NCI-H69 (cell line): ENCODE measurements at regions not wholly inside any gene's neighbourhood (a gene's known extent, or its start where the extent isn't known, plus 50 kb on each side); places are given as distances from the start of the nearest gene placed in this dataset.

Experiments
- DNase-seq: peaks from one replicate; lab custom pipeline; 2025; lab: John Stamatoyannopoulos, UW

- DNase-seq = peak; percentile 58
Measured at GRCh38 chr6:24010133-24010532, 115.9 kb upstream of the NRSN1 start.

DNA sequence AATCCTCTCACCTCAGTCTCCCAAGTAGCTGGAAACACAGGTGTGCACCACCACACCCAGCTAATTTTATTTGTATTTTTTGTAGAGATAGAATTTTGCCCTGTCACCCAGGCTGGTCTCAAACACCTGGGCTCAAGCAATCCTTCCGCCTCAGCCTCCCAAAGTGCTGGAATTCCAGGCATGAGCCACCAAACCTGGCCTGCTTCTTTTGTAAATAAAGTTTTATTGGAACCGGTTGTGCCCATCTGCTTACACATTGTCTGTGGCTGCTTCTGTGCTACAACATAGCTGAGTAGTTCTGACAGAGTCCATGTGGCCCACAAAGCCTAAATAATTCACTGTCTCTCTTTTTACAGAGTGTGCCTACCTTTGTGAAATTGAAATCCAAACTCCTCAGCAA is 109.7 kb upstream of the NRSN1 start:
- DNase-seq = no peak

DNA sequence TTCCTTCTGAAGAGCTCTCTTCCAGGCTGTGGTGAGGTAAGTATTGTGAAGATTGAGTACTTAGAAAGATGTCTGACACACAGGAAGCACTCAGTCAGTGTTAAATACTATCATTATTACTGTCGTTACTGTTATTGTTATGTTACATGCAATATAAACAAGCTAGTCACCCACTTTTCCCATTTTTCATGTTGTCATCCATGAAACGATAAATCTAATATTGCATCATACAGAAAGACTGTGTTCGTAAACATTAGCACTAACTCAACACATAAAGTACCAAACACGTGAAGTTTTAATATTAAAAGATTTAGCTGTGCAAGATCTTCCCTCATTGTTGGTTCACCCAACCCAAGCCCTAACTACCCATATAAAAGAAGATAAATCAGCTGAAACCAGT is 109.2 kb upstream of the NRSN1 start:
- peak; percentile 32 for DNase-seq

DNA sequence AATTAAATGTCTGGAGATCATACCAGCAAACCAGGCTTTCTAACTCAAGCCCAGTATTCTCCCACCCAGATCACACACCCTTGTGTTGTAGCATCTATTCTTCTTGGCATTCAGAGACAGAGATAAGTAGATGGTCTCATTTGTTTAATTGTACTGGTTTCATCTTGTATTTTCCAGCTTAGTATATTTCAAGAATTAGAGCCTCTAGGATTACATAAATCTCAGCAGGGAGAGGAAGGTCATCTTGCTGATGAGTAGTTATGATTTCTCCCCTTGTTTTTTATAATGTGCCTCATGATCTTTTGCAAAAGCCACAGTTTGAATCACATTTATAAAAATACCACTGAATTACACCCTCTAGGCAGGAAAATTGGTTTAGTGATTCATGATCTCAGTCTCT is 106.6 kb upstream of the NRSN1 start:
- peak; percentile 8 for DNase-seq

DNA sequence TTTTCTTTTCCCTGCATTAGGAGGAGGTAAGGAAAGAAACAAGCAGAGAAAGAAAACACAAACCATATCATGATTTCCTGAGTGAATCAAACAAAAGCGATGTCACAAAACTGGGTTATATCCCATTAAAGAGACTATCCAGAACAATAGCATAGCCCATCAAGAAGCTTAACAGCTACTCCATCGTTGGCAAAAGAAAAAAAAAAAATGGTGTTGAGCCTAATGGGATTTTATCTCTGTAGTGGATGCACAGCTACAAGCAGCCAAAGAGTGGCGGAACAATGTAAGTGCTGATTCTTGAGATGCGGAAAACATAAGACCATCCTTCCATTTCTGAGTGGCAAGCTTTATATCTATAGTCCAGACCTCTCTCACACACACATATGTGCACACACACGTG is 106.2 kb upstream of the NRSN1 start:
- no peak for DNase-seq

- DNase-seq = no peak
Measured at GRCh38 chr6:24026050-24026449, 100.0 kb upstream of the NRSN1 start.

- DNase-seq = no peak
Measured at GRCh38 chr6:24031496-24031895, 94.5 kb upstream of the NRSN1 start.

GRCh38 chr6:24032896-24033688 is 92.9 kb upstream of the NRSN1 start:
- DNase-seq = peak; percentile 7

DNA sequence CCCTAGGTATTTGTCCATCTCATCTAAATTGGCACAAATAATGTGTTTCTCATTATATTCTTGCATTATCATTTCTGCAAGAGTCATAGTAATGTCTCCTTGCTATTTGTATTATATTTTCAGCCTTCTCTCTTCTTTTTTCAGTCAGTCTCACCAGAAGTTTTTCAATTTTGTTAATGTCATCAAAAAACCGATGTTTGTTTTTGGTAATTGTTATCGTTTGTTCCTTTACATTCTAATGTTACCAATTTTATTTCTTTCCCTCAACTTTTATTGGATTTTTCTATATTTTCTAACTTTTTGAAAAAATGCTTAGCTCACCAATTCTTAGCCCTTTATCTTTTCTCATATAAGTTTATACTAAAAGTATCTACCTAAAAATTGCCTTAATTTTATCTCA is 82.2 kb upstream of the NRSN1 start:
- no peak for DNase-seq

GRCh38 chr6:24051942-24052589 is 73.9 kb upstream of the NRSN1 start:
- peak; percentile 47 for DNase-seq

DNA sequence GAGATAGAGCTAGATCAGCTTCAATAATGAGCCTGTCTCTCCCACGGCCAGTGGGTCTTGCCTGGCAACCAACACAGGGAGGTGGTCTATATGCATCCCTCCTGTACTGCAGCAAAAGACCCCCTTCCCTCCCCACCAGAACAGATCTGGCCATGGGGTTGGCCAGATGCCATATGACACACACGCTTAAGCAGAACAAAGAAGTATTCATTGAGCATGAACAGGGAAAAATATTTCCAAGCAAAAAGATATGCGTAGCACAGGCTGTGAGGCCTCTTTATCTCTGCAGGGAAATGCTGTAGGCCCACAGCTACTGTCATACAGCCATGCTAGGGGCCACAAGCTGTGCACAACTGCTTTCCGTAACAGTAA is 73.4 kb upstream of the NRSN1 start:
- peak; percentile 41 for DNase-seq

DNA sequence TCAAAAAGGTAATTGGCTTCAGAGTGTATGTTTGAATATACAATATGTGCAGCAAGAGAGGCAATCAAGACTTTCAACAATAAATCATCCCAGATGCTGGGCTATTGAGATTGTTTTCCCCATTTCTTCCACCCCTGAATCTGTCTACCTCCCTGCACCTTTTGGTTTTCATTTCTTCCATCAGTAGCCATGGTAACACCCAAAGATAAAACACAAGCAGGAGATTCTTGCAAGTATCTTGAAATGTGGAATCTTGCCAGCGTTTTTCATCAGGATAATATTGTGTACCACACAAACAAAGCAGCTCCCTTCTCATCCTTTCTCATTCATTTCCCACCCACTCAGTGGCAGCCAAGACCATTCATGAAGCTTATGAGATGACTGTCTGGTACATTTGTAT is 73.0 kb upstream of the NRSN1 start:
- peak; percentile 48 for DNase-seq

GRCh38 chr6:24054388-24054787 is 71.6 kb upstream of the NRSN1 start:
- peak; percentile 40 for DNase-seq

DNA sequence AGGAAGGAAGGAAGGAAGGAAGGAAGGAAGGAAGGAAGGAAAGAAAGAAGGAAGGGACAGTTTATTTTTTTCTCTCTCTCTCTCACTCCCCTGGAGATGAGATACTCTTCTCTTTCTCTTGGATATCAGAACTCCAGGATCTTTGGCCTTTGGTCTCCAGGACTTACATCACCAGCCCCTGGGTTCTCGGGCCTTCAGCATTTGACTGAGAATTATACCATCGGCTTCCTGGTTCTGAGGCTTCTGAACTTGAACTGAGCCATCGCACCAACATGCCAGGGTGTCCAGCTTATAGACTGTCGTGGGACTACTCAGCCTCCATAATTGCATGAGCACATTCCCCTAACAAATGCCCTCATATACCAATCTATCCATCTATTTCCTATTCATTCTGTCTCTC is 69.4 kb upstream of the NRSN1 start:
- no peak for DNase-seq

DNA sequence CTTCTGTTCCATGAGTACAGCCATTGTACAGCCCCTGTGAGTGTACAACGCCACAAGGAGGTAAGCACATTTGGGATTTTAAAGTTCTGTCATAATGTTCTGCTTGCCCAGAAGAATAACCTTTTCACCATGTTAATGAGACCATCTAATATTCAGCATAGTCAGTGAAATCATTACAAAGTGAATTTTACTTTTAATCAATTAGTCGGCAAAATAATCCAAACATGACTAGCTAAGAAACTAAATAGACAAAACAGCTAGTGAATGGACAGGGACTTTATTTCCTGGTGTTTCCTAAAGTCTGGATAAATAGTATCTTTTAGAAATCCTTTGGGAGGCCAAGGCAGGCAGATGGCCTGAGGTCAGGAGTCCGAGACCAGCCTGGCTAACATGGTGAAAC is 69.0 kb upstream of the NRSN1 start:
- no peak for DNase-seq

GRCh38 chr6:24060982-24061754 is 64.8 kb upstream of the NRSN1 start:
- no peak for DNase-seq

DNA sequence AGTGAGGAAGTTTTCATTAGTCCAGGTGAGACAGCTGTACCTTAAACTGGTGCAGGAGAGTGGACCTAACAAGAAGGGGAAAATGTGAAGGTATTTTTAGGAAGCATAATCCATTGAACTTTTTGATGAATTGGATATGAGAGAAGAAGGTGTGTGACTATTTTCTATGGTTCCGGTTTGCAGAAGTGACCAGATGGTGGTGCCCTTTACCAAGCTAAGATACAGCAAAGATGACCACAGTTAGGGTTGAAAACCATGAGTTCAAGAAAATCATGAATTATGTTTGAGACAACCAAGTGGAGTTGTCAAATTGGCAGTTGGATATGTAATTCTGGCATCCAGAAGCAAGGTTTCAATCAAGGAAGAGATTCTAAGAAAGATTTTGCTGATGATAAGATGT is 61.9 kb upstream of the NRSN1 start:
- peak; percentile 74 for DNase-seq

DNA sequence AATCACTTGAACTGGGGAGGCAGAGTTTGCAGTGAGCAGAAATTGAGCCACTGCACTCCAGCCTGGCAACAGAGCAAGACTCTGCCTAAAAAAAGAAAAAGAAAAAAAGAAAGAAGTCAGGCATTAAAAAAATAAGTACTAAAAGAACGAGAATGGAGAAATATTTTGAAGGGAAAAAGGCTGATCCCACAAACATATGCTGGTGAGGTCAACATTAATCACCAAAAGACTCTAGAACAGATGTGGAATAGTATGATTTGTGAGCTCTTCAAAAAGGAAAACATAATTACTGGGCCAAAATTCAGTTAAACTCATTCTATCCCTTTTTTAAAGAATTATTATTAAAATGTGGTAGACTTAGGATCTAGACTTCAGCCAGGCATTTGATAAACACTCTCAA is 61.2 kb upstream of the NRSN1 start:
- DNase-seq = no peak

DNA sequence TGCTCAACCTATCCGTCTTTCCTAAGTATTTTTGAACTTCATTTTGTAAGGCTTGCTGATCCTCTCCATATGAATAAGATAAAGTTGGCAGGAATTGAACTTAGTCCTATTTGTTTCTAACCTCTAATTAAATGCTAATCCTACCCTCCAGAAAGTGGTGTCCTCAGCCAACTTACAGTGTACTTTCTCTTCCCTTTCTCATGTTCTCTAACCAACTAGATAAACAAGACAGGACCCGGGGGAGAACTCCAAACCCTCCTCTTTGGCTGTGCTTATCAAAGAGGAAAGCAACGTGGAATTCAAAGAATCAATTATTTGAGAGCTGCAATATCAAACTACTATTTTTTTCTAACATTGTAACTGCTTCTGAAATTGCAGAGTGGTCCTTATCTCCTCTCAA is 56.5 kb upstream of the NRSN1 start:
- DNase-seq = peak; percentile 79

DNA sequence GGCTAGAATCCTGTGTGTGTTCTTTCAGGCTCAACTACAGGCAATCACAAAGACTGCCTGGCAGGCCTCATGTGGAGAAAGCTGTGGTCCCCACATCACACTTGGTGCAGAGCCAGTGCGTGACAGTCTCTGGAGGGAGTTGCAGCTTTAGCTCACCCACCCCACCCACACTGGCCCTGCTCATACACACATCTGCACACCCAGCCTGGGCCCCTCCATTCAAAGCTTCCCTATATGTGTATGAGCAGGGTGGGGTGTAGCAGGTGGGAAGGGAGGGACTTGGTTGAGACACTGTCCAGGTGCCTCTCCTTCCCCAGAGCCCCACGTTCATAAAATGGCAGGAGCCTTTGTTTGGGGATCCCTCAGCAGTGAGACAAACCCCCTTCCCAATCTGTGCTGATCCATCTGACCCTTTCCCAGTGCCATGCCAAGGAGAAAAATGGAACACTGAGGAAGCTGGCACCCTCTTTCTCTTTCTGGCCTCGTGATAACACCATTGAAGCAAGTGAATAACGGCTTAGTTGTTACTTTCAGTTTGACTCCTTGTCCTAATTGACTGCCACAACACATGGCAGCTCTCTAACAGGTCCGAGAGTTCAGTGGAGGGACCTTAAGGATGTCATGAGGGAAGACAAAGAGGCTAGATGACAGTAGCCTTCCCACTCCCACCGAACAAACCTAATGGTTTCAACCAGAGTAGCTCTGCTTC is 53.8 kb upstream of the NRSN1 start:
- no peak for DNase-seq

DNA sequence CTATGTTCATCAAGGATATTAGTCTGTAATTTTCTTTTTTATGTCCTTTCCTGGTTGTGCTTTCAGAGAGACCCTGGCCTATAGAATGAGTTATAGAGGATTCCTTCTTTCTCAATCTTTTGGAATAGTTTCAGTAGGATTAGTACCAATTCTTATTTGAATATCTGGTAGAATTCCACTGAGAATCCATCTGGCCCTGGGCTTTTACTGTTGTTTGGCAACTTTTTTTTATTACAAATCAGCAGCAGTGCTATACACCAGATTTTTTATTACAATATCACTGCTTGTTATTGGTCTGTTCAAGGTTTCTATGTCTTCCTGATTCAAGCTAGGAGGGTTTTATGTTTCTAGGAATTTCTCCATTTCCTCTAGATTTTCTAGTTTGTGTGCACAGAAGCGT is 50.0 kb upstream of the NRSN1 start:
- no peak for DNase-seq
